GM19455 (cell line): ENCODE measurements at regions not wholly inside any gene's neighbourhood (a gene's known extent, or its start where the extent isn't known, plus 50 kb on each side); places are given as distances from the start of the nearest gene placed in this dataset.
"Not testable (repeated sequence)": the region's sequence is repeated elsewhere in the genome, so short reads cannot be mapped to it uniquely, and the experiment has no call there.

ENCODE experiments used
- ATAC-seq: cut with Tn5 transposase; IDR thresholded peaks from one replicate; pipeline ENCODE4 v1.9.1; 2021; ENCODE audit not compliant: unreplicated experiment

- no peak for ATAC-seq
Observed at GRCh38 chr5:99030906-99031440, 102.2 kb upstream of the CHD1 start.

GRCh38 chr5:99029172-99029571 is 100.4 kb upstream of the CHD1 start:
- ATAC-seq: no peak

DNA sequence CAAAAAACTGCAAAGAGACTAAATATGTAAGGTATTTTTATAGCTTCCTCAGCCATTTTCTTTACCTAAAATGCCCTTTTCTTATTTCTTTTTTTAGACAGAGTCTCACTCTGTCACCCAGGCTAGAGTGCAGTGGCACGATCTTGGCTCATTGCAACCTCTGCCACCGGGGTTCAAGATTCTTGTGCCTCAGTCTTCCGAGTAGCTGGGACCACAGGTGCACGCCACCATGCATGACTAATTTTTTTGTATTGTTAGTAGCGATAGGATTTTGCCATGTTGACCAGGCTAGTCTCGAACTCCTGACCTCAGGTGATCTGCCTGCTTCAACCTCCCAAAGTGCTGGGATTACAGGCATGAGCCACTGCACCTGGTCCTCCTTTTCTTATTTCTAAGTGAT is 99.4 kb upstream of the CHD1 start:
- ATAC-seq: not testable (repeated sequence)

DNA sequence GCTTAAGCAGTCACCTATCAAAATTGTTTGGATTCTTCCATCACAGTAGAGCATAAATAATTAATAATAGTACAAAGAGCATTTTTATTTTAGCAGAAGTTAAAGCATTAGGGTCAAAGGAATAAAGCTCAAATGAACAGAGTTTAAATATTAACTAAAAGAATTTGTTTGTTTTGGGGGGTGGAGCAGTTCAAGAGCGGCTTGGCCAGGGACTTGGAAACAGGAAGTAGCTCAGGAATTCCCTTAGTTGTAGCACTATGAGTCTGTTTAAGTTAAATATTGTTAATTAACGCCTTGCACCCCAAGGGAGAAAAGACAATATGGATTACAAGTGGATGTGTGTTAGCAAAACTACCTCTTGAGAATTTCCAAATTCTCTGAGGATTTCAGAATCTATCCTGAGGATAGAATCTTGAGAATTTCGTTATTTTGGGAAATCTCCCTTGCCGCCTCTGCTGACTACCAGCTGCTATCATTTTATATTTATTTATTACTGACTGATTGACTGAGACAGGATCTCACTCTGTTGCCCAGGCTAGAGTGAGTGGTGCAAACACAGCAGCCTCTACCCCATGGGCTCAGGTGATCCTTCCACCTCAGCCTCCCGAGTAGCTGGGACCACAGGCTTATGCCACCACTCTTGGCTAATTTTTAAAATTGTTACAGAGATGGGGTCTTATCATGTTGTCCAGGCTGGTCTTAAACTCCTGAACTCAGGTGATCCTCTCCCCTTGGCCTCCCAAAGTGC is 96.7 kb upstream of the CHD1 start:
- ATAC-seq: no peak

- no peak for ATAC-seq
Observed at GRCh38 chr5:99023330-99023729, 94.5 kb upstream of the CHD1 start.

- ATAC-seq: no peak
Observed at GRCh38 chr5:99022250-99022649, 93.4 kb upstream of the CHD1 start.

GRCh38 chr5:99020698-99021048 is 91.9 kb upstream of the CHD1 start:
- ATAC-seq: no peak

GRCh38 chr5:99019812-99020697 is 91.2 kb upstream of the CHD1 start:
- no peak for ATAC-seq

GRCh38 chr5:99019254-99019653 is 90.4 kb upstream of the CHD1 start:
- ATAC-seq: no peak

- no peak for ATAC-seq
Observed at GRCh38 chr5:99010294-99010693, 81.5 kb upstream of the CHD1 start.

GRCh38 chr5:99008009-99008408 is 79.2 kb upstream of the CHD1 start:
- ATAC-seq: not testable (repeated sequence)

DNA sequence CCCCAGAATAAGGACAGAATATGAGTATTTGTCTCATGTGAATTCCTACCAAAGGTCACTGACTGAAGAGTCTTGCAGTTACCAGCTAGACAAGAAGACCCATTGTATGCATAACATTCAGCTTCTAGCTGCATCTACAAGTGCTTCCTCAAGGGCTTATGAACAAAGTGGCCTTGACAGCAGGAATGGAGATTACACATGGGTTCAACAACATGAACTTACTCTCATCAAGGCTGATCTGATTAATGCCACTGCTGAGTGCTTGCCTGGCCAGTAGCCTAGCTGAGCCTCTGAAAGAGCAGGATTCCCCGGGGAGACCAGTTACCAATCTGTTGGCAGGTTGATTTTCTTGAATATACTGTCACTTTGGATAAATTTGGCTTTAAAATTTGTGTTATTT is 76.7 kb upstream of the CHD1 start:
- ATAC-seq: peak; percentile 29

GRCh38 chr5:99004960-99005359 is 76.2 kb upstream of the CHD1 start:
- ATAC-seq: peak; percentile 99

GRCh38 chr5:99000876-99001275 is 72.1 kb upstream of the CHD1 start:
- no peak for ATAC-seq

GRCh38 chr5:99000221-99000620 is 71.4 kb upstream of the CHD1 start:
- no peak for ATAC-seq

DNA sequence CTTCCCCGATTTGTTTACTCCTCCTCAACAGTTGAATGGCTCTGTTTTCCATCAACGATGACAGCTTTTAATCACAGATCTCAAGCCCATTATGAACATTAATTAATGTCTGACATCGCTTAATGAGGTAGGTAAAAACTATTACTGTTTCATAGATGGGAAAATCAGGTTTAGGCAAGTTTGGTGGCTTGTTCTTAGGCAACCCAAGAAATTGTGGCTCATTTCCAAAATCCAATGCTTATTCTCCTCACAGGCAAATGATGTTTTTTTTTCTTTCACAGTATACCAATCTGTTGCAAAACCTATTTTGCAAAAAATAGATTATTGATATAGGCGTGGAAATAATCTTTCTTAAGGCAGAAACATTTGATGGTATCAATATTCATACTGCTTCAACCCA is 70.8 kb upstream of the CHD1 start:
- no peak for ATAC-seq

GRCh38 chr5:98997000-98997399 is 68.2 kb upstream of the CHD1 start:
- no peak for ATAC-seq

- no peak for ATAC-seq
Observed at GRCh38 chr5:98994611-98995010, 65.8 kb upstream of the CHD1 start.

GRCh38 chr5:98993512-98993911 is 64.7 kb upstream of the CHD1 start:
- no peak for ATAC-seq

DNA sequence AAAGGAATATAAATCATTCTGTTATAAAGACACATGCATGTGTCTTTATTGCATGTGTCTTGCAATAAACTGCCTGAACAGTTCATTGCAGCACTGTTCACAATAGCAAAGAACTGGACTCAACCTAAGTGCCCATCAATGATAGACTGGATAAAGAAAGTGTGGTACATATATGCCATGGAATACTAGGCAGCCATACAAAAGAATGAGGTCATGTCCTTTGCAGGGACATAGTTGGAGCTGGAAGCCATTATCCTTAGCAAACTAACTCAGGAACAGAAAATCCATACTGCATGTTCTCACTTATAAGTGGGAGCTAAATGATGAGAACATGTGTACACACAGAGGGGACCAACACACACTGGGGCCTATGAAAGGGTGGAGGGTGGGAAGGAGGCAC is 63.7 kb upstream of the CHD1 start:
- no peak for ATAC-seq

DNA sequence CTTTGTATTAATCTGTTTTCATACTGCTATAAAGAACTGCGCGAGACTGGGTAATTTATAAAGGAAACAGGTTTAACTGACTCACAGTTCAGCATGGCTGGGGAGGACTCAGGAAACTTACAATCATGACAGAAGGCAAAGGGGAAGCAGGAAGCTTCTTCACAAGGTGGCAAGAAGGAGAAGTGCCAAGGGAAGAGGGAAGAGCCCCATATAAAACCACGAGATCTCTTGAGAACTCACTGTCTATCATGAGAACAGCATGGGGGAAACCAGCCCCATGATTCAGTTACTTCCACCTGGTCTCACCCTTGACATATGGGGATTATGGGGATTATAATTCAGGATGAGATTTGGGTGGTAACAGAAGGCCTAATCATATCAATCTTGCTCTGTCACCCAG is 60.9 kb upstream of the CHD1 start:
- no peak for ATAC-seq

DNA sequence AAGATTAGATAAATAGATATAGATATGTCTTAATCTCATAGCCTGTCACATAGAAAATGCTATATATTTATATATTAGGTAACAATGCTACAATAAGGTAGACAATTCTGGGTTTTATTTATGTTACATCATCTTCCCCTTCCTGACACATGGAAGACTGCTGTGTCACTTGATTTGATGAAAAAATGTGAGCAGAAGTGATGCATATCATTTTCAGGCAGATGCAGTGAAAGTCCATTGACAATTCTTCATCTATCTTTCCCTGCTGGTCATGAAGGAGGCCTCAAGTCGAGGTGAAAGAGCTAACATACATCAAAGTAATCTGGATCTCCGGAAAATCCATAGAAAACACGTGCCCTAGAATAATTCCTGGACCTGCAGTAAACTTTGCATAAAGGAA is 57.8 kb upstream of the CHD1 start:
- ATAC-seq: no peak
